Fibroblast of the aortic adventitia (primary cell): ENCODE measurements at regions not wholly inside any gene's neighbourhood (a gene's known extent, or its start where the extent isn't known, plus 50 kb on each side); places are given as distances from the start of the nearest gene placed in this dataset.

Experiments used
- DNase-seq: peaks from one replicate; pipeline ENCODE4 v3.0.0-alpha.2; 2010; ENCODE audit warnings: low read depth
- H3K4me3 ChIP-seq: 2 replicates; pipeline ENCODE4 v1.5.1; 2011; ENCODE audit warnings: low read depth, mild to moderate bottlenecking, control low read depth, low read length, moderate library complexity
- CTCF ChIP-seq: IDR thresholded peaks from 2 replicates; pipeline ENCODE4 v1.5.1; 2011; ENCODE audit warnings: mild to moderate bottlenecking, low read length, control low read depth, inconsistent platforms; ENCODE audit not compliant: insufficient read depth

GRCh38 chr1:232557096-232557495 is 72.8 kb downstream of the SIPA1L2 start:
- no peak for DNase-seq
- TF ChIP-seq CTCF = no peak
- no peak overlapping the region for H3K4me3 ChIP-seq

GRCh38 chr1:232556351-232556750 is 73.6 kb downstream of the SIPA1L2 start:
- DNase-seq = no peak
- H3K4me3 ChIP-seq = no peak overlapping the region
- TF ChIP-seq CTCF = no peak

- no peak for DNase-seq
- no peak for TF ChIP-seq CTCF
- no peak overlapping the region for H3K4me3 ChIP-seq
Measured at GRCh38 chr1:232555494-232556210, 74.3 kb downstream of the SIPA1L2 start.

- no peak overlapping the region for H3K4me3 ChIP-seq
- no peak for TF ChIP-seq CTCF
- no peak for DNase-seq
Measured at GRCh38 chr1:232554409-232554808, 75.5 kb downstream of the SIPA1L2 start.

GRCh38 chr1:232553809-232554208 is 76.1 kb downstream of the SIPA1L2 start:
- TF ChIP-seq CTCF = no peak
- H3K4me3 ChIP-seq = no peak overlapping the region
- DNase-seq = peak; percentile 44

- TF ChIP-seq CTCF = no peak
- H3K4me3 ChIP-seq = no peak overlapping the region
- peak; percentile 43 for DNase-seq
Measured at GRCh38 chr1:232553050-232553754, 76.7 kb downstream of the SIPA1L2 start.
